ENCODE measurements at regions not wholly inside any gene's neighbourhood (a gene's known extent, or its start where the extent isn't known, plus 50 kb on each side); places are given as distances from the start of the nearest gene placed in this dataset.

- intact Hi-C loops (cut with micrococcal nuclease; ENCODE audit: unreplicated experiment) = no loop called here
- DNase-seq = no peak
- TF ChIP-seq CTCF (IDR thresholded peaks at IDR 0.05; ENCODE audit: insufficient read depth in 1 of 2, low read depth in 1 of 2, low read length in 1 of 2, severe bottlenecking in 1 of 2, unreplicated experiment in 1 of 2) = no peak
- no peaks in the 10 kb centered on the region for H3K9me3 ChIP-seq
- no peaks in the 10 kb centered on the region for H3K36me3 ChIP-seq (ENCODE audit: control insufficient read depth, insufficient read depth, low read length)
- no peak overlapping the region for H3K4me3 ChIP-seq (ENCODE audit: low read depth, low read length)
- Mint-ChIP-seq H3K36me3 (ENCODE audit: insufficient read depth, unreplicated experiment) (no peaks in the 10 kb centered on the region), H3K4me1 (ENCODE audit: low read depth, unreplicated experiment) (no peaks in the 10 kb centered on the region), H3K4me3 (ENCODE audit: unreplicated experiment) (no peak overlapping the region), H3K9me3 (ENCODE audit: unreplicated experiment) (no peaks in the 10 kb centered on the region), H3K27ac (ENCODE audit: unreplicated experiment) (no peak overlapping the region), H3K27me3 (ENCODE audit: insufficient read depth, unreplicated experiment) (peaks cover 8% of the 10 kb centered on the region)
- CTCF ChIA-PET = no interaction called here
- no peaks in the 10 kb centered on the region for H3K27me3 ChIP-seq (replicated peaks; ENCODE audit: control insufficient read depth, insufficient read depth, low read length)
- POLR2A ChIA-PET = no interaction called here
- H3K4me1 ChIP-seq = no peaks in the 10 kb centered on the region
- no TSS peak for BruUV-seq (replicated peaks)
Observed at GRCh38 chr14:97336816-97337215, 539.6 kb downstream of the VRK1 start.

DNA sequence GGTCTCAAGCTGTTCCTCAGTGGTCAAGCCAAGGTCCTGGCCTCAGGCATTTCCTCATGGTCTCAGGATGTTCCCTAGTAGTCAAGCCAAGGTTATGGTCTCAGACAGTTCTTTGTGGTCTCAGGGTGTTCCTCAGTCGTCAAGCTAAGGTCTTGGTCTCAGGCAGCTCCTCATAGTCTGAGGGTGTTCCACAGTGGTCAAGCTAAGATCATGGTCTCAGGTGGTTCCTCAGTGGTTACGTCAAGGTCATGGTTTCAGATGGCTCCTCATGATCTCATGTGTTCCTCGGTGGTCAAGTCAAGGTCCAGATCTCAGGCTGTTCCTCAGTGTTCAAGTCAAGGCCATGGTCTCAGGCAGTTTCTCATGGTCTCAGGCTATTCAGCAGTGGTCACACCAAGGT is 540.1 kb downstream of the VRK1 start:
- Mint-ChIP-seq H3K4me1 (ENCODE audit: low read depth, unreplicated experiment) (no peaks in the 10 kb centered on the region), H3K9me3 (ENCODE audit: unreplicated experiment) (no peaks in the 10 kb centered on the region), H3K27me3 (ENCODE audit: insufficient read depth, unreplicated experiment) (peaks cover 9% of the 10 kb centered on the region), H3K27ac (ENCODE audit: unreplicated experiment) (no peak overlapping the region), H3K36me3 (ENCODE audit: insufficient read depth, unreplicated experiment) (no peaks in the 10 kb centered on the region), H3K4me3 (ENCODE audit: unreplicated experiment) (no peak overlapping the region)
- BruUV-seq (replicated peaks) = no TSS peak
- CTCF ChIA-PET = no interaction called here
- no peak for DNase-seq
- H3K36me3 ChIP-seq (ENCODE audit: control insufficient read depth, insufficient read depth, low read length) = no peaks in the 10 kb centered on the region
- H3K27me3 ChIP-seq (replicated peaks; ENCODE audit: control insufficient read depth, insufficient read depth, low read length) = no peaks in the 10 kb centered on the region
- H3K4me3 ChIP-seq (ENCODE audit: low read depth, low read length) = no peak overlapping the region
- no peak for TF ChIP-seq CTCF (IDR thresholded peaks at IDR 0.05; ENCODE audit: insufficient read depth in 1 of 2, low read depth in 1 of 2, low read length in 1 of 2, severe bottlenecking in 1 of 2, unreplicated experiment in 1 of 2)
- H3K4me1 ChIP-seq = no peaks in the 10 kb centered on the region
- intact Hi-C loops (cut with micrococcal nuclease; ENCODE audit: unreplicated experiment) = no loop called here
- no peaks in the 10 kb centered on the region for H3K9me3 ChIP-seq
- POLR2A ChIA-PET = no interaction called here

DNA sequence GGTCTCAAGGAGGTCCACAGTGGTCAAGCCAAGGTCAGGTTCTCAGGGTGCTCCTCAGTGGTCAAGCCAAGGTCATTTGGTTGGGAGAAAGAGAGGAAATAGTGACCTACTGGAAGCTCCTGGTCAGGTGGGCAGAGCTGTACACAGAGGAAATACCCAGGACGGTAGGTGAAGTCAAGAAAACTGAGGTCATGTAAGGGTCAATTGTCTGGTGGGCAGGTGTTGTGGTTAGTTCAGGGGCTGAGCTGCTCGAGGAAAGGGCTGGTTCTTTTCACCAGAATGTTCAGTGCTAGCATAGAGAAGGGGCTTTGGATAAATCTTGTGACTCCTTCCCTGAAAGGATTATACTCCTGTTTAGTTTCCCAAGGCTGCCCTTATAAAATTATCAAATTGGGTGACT is 540.5 kb downstream of the VRK1 start:
- CTCF ChIA-PET = no interaction called here
- POLR2A ChIA-PET = no interaction called here
- intact Hi-C loops (cut with micrococcal nuclease; ENCODE audit: unreplicated experiment) = no loop called here
- Histone ChIP-seq H3K4me3 (ENCODE audit: low read depth, low read length) (no peak overlapping the region), H3K36me3 (ENCODE audit: control insufficient read depth, insufficient read depth, low read length) (no peaks in the 10 kb centered on the region), H3K27me3 (replicated peaks; ENCODE audit: control insufficient read depth, insufficient read depth, low read length) (no peaks in the 10 kb centered on the region), H3K9me3 (no peaks in the 10 kb centered on the region), H3K4me1 (no peaks in the 10 kb centered on the region)
- Mint-ChIP-seq H3K4me3 (ENCODE audit: unreplicated experiment) (no peak overlapping the region), H3K27me3 (ENCODE audit: insufficient read depth, unreplicated experiment) (peaks cover 9% of the 10 kb centered on the region), H3K36me3 (ENCODE audit: insufficient read depth, unreplicated experiment) (no peaks in the 10 kb centered on the region), H3K4me1 (ENCODE audit: low read depth, unreplicated experiment) (no peaks in the 10 kb centered on the region), H3K27ac (ENCODE audit: unreplicated experiment) (no peak overlapping the region), H3K9me3 (ENCODE audit: unreplicated experiment) (no peaks in the 10 kb centered on the region)
- BruUV-seq (replicated peaks) = no TSS peak
- DNase-seq = no peak
- TF ChIP-seq CTCF (IDR thresholded peaks at IDR 0.05; ENCODE audit: insufficient read depth in 1 of 2, low read depth in 1 of 2, low read length in 1 of 2, severe bottlenecking in 1 of 2, unreplicated experiment in 1 of 2) = no peak

Data from Caco-2 (cell line).